SK-N-MC (cell line): ENCODE measurements at regions not wholly inside any gene's neighbourhood (a gene's known extent, or its start where the extent isn't known, plus 50 kb on each side); places are given as distances from the start of the nearest gene placed in this dataset.

Source experiments
- EZH2 ChIP-seq: fragments of 200-600 bp; sonication (generic); IDR thresholded peaks from one replicate; pipeline ENCODE4 v1.6.1; 2017; ENCODE audit warnings: antibody characterized with exemption
- FOXP2 ChIP-seq: optimal IDR thresholded peaks from 2 replicates; pipeline ENCODE3; 2011; ENCODE audit warnings: mild to moderate bottlenecking, moderate library complexity; ENCODE audit not compliant: insufficient read depth; ENCODE audit errors: extremely low read length, control extremely low read depth
- POLR2AphosphoS5 ChIP-seq: IDR thresholded peaks from 2 replicates; pipeline ENCODE4 v1.6.1; 2012; ENCODE audit warnings: mild to moderate bottlenecking, low read depth, low read length, borderline replicate concordance

DNA sequence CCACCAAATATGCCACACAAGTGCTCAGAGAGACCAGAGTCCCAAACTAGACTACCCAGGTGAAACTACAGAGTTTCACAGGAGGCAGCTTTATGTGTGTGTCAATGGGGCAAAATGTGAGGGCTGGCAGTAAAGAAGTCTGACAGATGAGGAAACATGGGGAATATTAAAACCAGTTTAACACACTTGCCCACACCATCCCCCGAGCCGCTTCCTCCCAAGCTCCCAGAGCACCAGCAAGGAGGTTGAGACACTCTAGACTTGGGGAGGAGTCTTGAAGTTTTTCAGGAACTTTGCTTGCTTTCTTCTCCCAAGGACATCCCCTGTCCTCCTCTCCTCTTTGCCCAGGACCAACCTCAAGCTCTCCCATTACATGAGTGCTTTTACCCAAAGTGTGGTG lies 94.7 kb upstream of the SPRY1 start:
- TF ChIP-seq POLR2AphosphoS5 = no peak
- TF ChIP-seq EZH2 = no peak
- no peak for TF ChIP-seq FOXP2
